ENCODE measurements at regions not wholly inside any gene's neighbourhood (a gene's known extent, or its start where the extent isn't known, plus 50 kb on each side); places are given as distances from the start of the nearest gene placed in this dataset.

- no peak for TF ChIP-seq MAX (IDR thresholded peaks at IDR 0.05; ENCODE audit: low read depth)
Observed at GRCh38 chr11:96652516-96652915, 262.7 kb downstream of the JRKL start (continued).

DNA sequence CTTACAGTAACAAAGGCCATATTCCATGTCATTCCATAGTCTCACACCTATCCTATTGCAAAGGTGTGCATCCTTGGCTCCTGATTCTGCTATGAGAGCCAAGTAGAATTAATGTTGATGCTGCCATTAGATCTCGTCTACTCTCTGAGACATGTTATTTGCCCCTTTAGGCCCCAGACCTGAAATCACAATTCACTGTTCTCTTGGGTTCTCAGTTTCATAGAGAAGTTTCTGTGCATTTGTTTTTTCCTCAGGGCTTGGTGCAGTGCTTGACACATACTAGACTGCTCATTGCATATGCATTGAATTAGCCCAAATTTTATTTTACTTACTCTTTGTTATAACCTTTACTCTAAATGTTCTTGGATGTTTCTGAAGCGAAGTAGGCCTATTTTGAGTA lies 265.7 kb downstream of the JRKL start:
- ChIA-PET CTCF (no interaction called here), POLR2A (no interaction called here)
- Histone ChIP-seq H2AFZ (ENCODE audit: low read depth) (no peak overlapping the region), H3K4me2 (no peak overlapping the region), H3K9ac (no peak overlapping the region), H3K9me2 (no peaks in the 10 kb centered on the region), H3K9me3 (no peaks in the 10 kb centered on the region), H4K20me1 (ENCODE audit: insufficient read depth) (no peaks in the 10 kb centered on the region), H3K27ac (ENCODE audit: low read depth in 2 of 2, low read length in 1 of 2) (no peak overlapping the region), H3K27me3 (ENCODE audit: insufficient read depth) (no peaks in the 10 kb centered on the region), H3K4me1 (ENCODE audit: control insufficient read depth in 1 of 2, insufficient read depth in 2 of 2, low read depth in 1 of 2, low read length in 1 of 2) (no peaks in the 10 kb centered on the region; a peak in 1 of 4 replicates), H3F3A (replicated peaks; ENCODE audit: insufficient read depth) (no peaks in the 10 kb centered on the region), H3K4me3 (ENCODE audit: low read depth in 2 of 2, low read length in 1 of 2) (no peak overlapping the region), H3K79me2 (ENCODE audit: insufficient read depth) (no peaks in the 10 kb centered on the region), H3K36me3 (replicated peaks in 1 of 2; ENCODE audit: control insufficient read depth in 1 of 2, insufficient read depth in 2 of 2, low read length in 1 of 2) (no peaks in the 10 kb centered on the region)
- WGBS (ENCODE audit: low lambda C conversion rate) = 27% methylated on average over 2 of the region's 2 CpGs
- TF ChIP-seq TAF1 (IDR thresholded peaks at IDR 0.05; ENCODE audit: borderline replicate concordance, low read depth, low read length) (no peak), MAX (IDR thresholded peaks at IDR 0.05; ENCODE audit: low read depth) (no peak), SIN3A (IDR thresholded peaks at IDR 0.05; ENCODE audit: borderline replicate concordance, low read depth, low read length) (no peak), ZBTB33 (IDR thresholded peaks at IDR 0.05; ENCODE audit: borderline replicate concordance, low read depth) (no peak), CHD2 (IDR thresholded peaks at IDR 0.05; ENCODE audit: low read length, partially characterized antibody) (no peak), MEF2A (IDR thresholded peaks at IDR 0.05; ENCODE audit: borderline replicate concordance, low read depth) (no peak), EZH2phosphoT487 (IDR thresholded peaks at IDR 0.05; ENCODE audit: borderline replicate concordance, low read depth) (no peak), USF1 (IDR thresholded peaks at IDR 0.05; ENCODE audit: borderline replicate concordance, low read depth) (no peak)
- TF ChIP-seq, protein P1, sequence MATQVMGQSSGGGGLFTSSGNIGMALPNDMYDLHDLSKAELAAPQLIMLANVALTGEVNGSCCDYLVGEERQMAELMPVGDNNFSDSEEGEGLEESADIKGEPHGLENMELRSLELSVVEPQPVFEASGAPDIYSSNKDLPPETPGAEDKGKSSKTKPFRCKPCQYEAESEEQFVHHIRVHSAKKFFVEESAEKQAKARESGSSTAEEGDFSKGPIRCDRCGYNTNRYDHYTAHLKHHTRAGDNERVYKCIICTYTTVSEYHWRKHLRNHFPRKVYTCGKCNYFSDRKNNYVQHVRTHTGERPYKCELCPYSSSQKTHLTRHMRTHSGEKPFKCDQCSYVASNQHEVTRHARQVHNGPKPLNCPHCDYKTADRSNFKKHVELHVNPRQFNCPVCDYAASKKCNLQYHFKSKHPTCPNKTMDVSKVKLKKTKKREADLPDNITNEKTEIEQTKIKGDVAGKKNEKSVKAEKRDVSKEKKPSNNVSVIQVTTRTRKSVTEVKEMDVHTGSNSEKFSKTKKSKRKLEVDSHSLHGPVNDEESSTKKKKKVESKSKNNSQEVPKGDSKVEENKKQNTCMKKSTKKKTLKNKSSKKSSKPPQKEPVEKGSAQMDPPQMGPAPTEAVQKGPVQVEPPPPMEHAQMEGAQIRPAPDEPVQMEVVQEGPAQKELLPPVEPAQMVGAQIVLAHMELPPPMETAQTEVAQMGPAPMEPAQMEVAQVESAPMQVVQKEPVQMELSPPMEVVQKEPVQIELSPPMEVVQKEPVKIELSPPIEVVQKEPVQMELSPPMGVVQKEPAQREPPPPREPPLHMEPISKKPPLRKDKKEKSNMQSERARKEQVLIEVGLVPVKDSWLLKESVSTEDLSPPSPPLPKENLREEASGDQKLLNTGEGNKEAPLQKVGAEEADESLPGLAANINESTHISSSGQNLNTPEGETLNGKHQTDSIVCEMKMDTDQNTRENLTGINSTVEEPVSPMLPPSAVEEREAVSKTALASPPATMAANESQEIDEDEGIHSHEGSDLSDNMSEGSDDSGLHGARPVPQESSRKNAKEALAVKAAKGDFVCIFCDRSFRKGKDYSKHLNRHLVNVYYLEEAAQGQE (IDR thresholded peaks at IDR 0.05; ENCODE audit: low read depth, low read length) = no peak
- no peak for DNase-seq

All from SK-N-SH (cell line).